Kidney (tissue), 13 donors: ENCODE measurements at regions not wholly inside any gene's neighbourhood (a gene's known extent, or its start where the extent isn't known, plus 50 kb on each side); places are given as distances from the start of the nearest gene placed in this dataset.

ENCODE experiments used
- DNase-seq, 5 donors: peaks; one replicate each; pipeline ENCODE4 v3.0.0-alpha.2; 2013 to 2020
- FAIRE-seq: peaks from 2 replicates; lab custom pipeline; 2012; peaks lifted over from hg19 to GRCh38; lab: Jason Lieb, UNC
- H3K27ac ChIP-seq, 2 donors: one replicate each; pipeline ENCODE4 v1.7.0; 2013; ENCODE audit warnings: low read depth in 2 of 2, low read length in 2 of 2, inconsistent platforms in 1 of 2
- H3K27me3 ChIP-seq: one replicate; pipeline ENCODE4 v1.7.1; 2013; ENCODE audit warnings: low read length, inconsistent platforms; ENCODE audit not compliant: control insufficient read depth, insufficient read depth
- H3K36me3 ChIP-seq, 3 donors: one replicate each; pipeline versions ENCODE4 v1.7.0 to v1.7.1; 2013; ENCODE audit warnings: low read length in 3 of 3, control low read depth in 1 of 3, inconsistent platforms in 1 of 3; ENCODE audit not compliant: insufficient read depth in 3 of 3, control insufficient read depth in 2 of 3
- H3K4me1 ChIP-seq, 3 donors: one replicate each; pipeline versions ENCODE4 v1.7.0 to v1.7.1; 2013; ENCODE audit warnings: low read length in 3 of 3, inconsistent platforms in 1 of 3, low read depth in 1 of 3; ENCODE audit not compliant: control insufficient read depth in 2 of 3, insufficient read depth in 2 of 3
- H3K4me3 ChIP-seq, 3 donors: one replicate each; pipeline versions ENCODE4 v1.7.0 to v1.8.1; 2013; ENCODE audit warnings: low read length in 3 of 3, control low read depth in 1 of 3, inconsistent platforms in 1 of 3
- H3K9ac ChIP-seq, 3 donors: one replicate each; pipeline versions ENCODE4 v1.7.0 to v1.7.1; 2013; ENCODE audit warnings: low read length in 3 of 3, control low read depth in 1 of 3, inconsistent platforms in 1 of 3
- H3K9me3 ChIP-seq, 3 donors: one replicate each; pipeline versions ENCODE4 v1.7.0 to v1.7.1; 2013; ENCODE audit warnings: low read length in 3 of 3, control low read depth in 1 of 3, inconsistent platforms in 1 of 3; ENCODE audit not compliant: control insufficient read depth in 2 of 3, insufficient read depth in 1 of 3
- intact Hi-C: fragments of 100-400 bp; cut with DNase I; formaldehyde crosslinking; loops from one replicate; pipeline ENCODE4 v1.11.1; 2022
- TF ChIP-seq, protein P1 (sequence below): IDR thresholded peaks from 3 replicates; pipeline ENCODE4 v1.5.1; 2012; ENCODE audit warnings: mild to moderate bottlenecking, moderate library complexity, borderline replicate concordance; ENCODE audit not compliant: insufficient read depth; ENCODE audit errors: extremely low read depth
- donor health status: control.
- donor health status: control.
- donor health status: control.
- donor health status: control.
- donor health status: control.
- donor health status: DM: yes; HTN: yes; CAD: no.
- donor health status: Normal renal cell carcinoma (clear cell type).

DNA sequence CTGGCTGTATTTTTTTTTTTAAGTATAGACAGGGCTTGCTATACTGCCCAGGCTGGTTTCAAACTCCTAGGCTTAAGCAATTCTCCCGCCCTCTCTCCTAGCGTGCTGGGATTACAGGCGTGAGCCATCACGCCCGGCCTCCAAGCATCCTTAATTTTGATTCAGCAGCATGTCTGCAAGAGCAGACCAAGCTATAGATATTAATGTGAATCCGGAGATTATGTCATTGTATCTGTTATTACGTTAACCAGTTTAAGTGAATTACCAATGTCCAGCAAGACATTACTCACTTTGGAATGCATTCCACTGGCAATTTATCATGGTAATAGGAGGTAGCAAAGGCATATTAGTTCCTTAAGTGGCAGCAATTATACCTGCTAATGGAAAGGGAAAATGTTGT, 179.7 kb downstream of the CHRM3 start:
- no peak overlapping the region for H3K9ac ChIP-seq
- TF ChIP-seq, protein P1, sequence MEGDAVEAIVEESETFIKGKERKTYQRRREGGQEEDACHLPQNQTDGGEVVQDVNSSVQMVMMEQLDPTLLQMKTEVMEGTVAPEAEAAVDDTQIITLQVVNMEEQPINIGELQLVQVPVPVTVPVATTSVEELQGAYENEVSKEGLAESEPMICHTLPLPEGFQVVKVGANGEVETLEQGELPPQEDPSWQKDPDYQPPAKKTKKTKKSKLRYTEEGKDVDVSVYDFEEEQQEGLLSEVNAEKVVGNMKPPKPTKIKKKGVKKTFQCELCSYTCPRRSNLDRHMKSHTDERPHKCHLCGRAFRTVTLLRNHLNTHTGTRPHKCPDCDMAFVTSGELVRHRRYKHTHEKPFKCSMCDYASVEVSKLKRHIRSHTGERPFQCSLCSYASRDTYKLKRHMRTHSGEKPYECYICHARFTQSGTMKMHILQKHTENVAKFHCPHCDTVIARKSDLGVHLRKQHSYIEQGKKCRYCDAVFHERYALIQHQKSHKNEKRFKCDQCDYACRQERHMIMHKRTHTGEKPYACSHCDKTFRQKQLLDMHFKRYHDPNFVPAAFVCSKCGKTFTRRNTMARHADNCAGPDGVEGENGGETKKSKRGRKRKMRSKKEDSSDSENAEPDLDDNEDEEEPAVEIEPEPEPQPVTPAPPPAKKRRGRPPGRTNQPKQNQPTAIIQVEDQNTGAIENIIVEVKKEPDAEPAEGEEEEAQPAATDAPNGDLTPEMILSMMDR: no peak
- no peaks in the 10 kb centered on the region for H3K36me3 ChIP-seq
- no peaks in the 10 kb centered on the region for H3K4me1 ChIP-seq
- no peak overlapping the region for H3K4me3 ChIP-seq
- no peaks in the 10 kb centered on the region for H3K27me3 ChIP-seq
- FAIRE-seq: no peak
- intact Hi-C loops: no loop called here
- no peak overlapping the region for H3K27ac ChIP-seq
- no peak for DNase-seq
- H3K9me3 ChIP-seq: no peaks in the 10 kb centered on the region

DNA sequence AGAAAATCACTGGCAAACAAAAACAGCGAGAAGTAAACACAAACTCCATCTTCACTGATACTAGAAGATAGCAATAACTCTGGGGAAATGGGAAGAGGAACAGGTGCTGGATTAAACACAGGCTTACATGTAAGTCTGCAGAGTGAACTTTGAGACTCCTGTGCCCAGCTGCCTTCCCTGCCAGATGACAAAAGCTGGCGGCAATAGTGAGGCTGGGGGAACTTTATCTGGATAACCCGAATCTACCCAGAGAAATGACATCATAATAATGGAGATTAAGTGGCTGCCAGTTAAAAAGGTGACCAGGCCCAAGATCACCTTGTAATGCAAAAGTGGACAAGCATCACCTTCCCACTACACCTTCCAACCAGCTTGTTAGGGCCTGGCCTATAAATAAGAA, 184.5 kb downstream of the CHRM3 start:
- Histone ChIP-seq H3K36me3 (no peaks in the 10 kb centered on the region), H3K4me1 (no peaks in the 10 kb centered on the region), H3K9ac (no peak overlapping the region), H3K9me3 (no peaks in the 10 kb centered on the region), H3K4me3 (no peak overlapping the region), H3K27ac (no peak overlapping the region), H3K27me3 (no peaks in the 10 kb centered on the region)
- DNase-seq: no peak
- TF ChIP-seq, protein P1: no peak
- FAIRE-seq: no peak
- intact Hi-C loops: no loop called here

DNA sequence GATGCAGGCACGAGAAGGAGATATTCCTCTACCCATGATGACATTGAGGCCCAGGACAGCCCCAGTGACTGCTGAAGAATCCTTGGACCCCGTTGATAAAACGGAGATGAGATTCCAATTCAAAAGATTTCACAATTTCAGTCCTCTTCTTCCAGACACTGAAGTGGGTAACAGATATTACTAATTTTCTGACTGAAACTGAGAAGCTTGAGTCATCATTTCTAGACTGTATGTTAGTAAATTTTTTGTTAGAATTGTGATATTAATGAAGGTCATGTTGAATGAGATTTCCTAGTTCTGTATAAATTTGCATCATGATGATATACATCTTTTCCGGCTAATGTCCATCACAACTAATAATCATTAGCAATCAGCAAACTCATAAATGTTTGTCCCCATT, 185.8 kb downstream of the CHRM3 start:
- intact Hi-C loops: no loop called here
- TF ChIP-seq, protein P1: no peak

DNA sequence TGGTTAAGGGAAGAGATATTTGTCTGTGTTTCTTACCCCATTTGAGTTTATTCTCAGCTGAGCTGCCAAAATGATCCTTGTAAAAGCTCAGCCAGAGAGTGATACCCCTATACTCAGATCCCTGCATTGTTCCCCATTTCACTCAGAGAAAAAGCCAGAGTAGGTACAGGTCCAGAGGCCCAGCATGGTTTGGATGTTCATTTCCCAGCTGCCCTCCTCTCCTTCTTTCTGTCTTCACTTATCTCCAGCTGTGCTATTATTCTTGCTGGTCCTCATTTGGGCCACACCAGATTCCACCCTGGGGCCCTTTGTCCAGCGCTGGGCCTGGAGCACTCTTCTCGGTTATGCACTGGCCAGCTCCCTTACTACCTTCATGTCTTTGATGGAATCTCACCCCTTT, 187.7 kb downstream of the CHRM3 start:
- intact Hi-C loops: no loop called here
- no peaks in the 10 kb centered on the region for H3K4me1 ChIP-seq
- TF ChIP-seq, protein P1: no peak
- H3K36me3 ChIP-seq: no peaks in the 10 kb centered on the region
- FAIRE-seq: no peak
- H3K9me3 ChIP-seq: no peaks in the 10 kb centered on the region
- no peak overlapping the region for H3K27ac ChIP-seq
- H3K9ac ChIP-seq: no peak overlapping the region
- DNase-seq: no peak
- no peak overlapping the region for H3K4me3 ChIP-seq
- no peaks in the 10 kb centered on the region for H3K27me3 ChIP-seq

More for the DNA sequence above, 185.8 kb downstream of the CHRM3 start:
- H3K4me1 ChIP-seq: no peaks in the 10 kb centered on the region
- DNase-seq: no peak
- H3K36me3 ChIP-seq: no peaks in the 10 kb centered on the region
- no peaks in the 10 kb centered on the region for H3K9me3 ChIP-seq
- H3K27ac ChIP-seq: no peak overlapping the region
- no peak for FAIRE-seq
- H3K27me3 ChIP-seq: no peaks in the 10 kb centered on the region
- H3K4me3 ChIP-seq: no peak overlapping the region
- H3K9ac ChIP-seq: no peak overlapping the region
